ENCODE measurements at regions not wholly inside any gene's neighbourhood (a gene's known extent, or its start where the extent isn't known, plus 50 kb on each side); places are given as distances from the start of the nearest gene placed in this dataset.

- TF ChIP-seq CTCF (IDR thresholded peaks at IDR 0.05) (no peak), POLR2A (IDR thresholded peaks at IDR 0.05) (no peak)
Observed at GRCh38 chr15:62658498-62658897, 384.0 kb upstream of the TPM1 start.
